Endothelial cell of umbilical vein (primary cell): ENCODE measurements at regions not wholly inside any gene's neighbourhood (a gene's known extent, or its start where the extent isn't known, plus 50 kb on each side); places are given as distances from the start of the nearest gene placed in this dataset.

Source experiments
- BruUV-seq: library from RNA; stranded (reverse); fragments of 400-500 nt; replicated peaks from 2 replicates; lab custom pipeline; 2021; lab: Mats Ljungman, UMichigan
- CTCF ChIA-PET: fragments of 300-600, 350-600 bp; sonication (Branson Sonifier 250); formaldehyde crosslinking; loops from one replicate; lab custom pipeline; 2021; ENCODE audit warnings: antibody characterized with exemption, inconsistent platforms; lab: Charles Lee
- POLR2A ChIA-PET: fragments of 300-600, 350-600 bp; sonication (Branson Sonifier 250); formaldehyde crosslinking; loops from one replicate; lab custom pipeline; 2021; ENCODE audit warnings: antibody characterized with exemption, inconsistent platforms; lab: Charles Lee
- DNase-seq: peaks from one replicate; pipeline ENCODE4 v3.0.0-alpha.2; 2011; ENCODE audit warnings: low read depth, low spot score
- FAIRE-seq: peaks from 2 replicates; lab custom pipeline; 2011; peaks lifted over from hg19 to GRCh38; lab: Jason Lieb, UNC
- H2AFZ ChIP-seq: 2 replicates; pipeline ENCODE4 v1.6.0; 2012; ENCODE audit warnings: low read depth, low read length, control low read depth, inconsistent platforms
- H3K27ac ChIP-seq: 2 replicates; pipeline ENCODE4 v1.5.1; 2011; ENCODE audit warnings: low read depth, mild to moderate bottlenecking, control low read depth, low read length, moderate library complexity; ENCODE audit not compliant: insufficient read depth
- H3K27me3 ChIP-seq, 2 experiments: 2 replicates each; pipeline versions ENCODE4 v1.6.0 to v1.6.1; 2011; ENCODE audit warnings: low read length in 2 of 2, mixed read lengths in 1 of 2; ENCODE audit not compliant: control insufficient read depth in 2 of 2, insufficient read depth in 2 of 2
- H3K36me3 ChIP-seq, 2 experiments: 2 replicates in 1 of 2; 3 replicates in 1 of 2; pipeline ENCODE4 v1.5.1; 2011; ENCODE audit warnings: low read length in 2 of 2, mild to moderate bottlenecking in 1 of 2, moderate library complexity in 1 of 2; ENCODE audit not compliant: control insufficient read depth in 2 of 2, insufficient read depth in 2 of 2; ENCODE audit errors: extremely low read depth in 1 of 2
- H3K4me1 ChIP-seq: 3 replicates; pipeline ENCODE4 v1.5.1; 2011; ENCODE audit warnings: mild to moderate bottlenecking, low read length; ENCODE audit not compliant: control insufficient read depth, insufficient read depth; ENCODE audit errors: extremely low read depth
- H3K4me2 ChIP-seq: 2 replicates; pipeline ENCODE4 v1.6.1; 2011; ENCODE audit warnings: low read length, control low read depth, mixed read lengths; ENCODE audit not compliant: insufficient read depth
- H3K4me3 ChIP-seq, 3 experiments: fragments of 200-600 bp in 1 of 3; sonication (generic), shearing (Covaris generic) in 1 of 3; replicated peaks in 1 of 3; 2 replicates each; pipeline ENCODE4 v1.5.1; 2011 to 2016; ENCODE audit warnings: control low read depth in 3 of 3, low read length in 3 of 3, mild to moderate bottlenecking in 2 of 3, inconsistent platforms in 1 of 3, low read depth in 1 of 3, moderate library complexity in 1 of 3; ENCODE audit not compliant: insufficient read depth in 1 of 3
- H3K79me2 ChIP-seq: 2 replicates; pipeline ENCODE4 v1.6.0; 2012; ENCODE audit warnings: low read length, inconsistent platforms; ENCODE audit not compliant: control insufficient read depth, insufficient read depth
- H3K9ac ChIP-seq: replicated peaks from 2 replicates; pipeline ENCODE3; 2011; ENCODE audit warnings: low read length, control low read depth; ENCODE audit not compliant: insufficient read depth; ENCODE audit errors: extremely low read depth
- H3K9me1 ChIP-seq: replicated peaks from 3 replicates; pipeline ENCODE4 v1.6.0; 2011; ENCODE audit warnings: mild to moderate bottlenecking, low read length; ENCODE audit not compliant: control insufficient read depth, insufficient read depth; ENCODE audit errors: extremely low read depth
- H3K9me3 ChIP-seq: replicated peaks from 2 replicates; pipeline ENCODE4 v1.5.1; 2012; ENCODE audit warnings: low read length, inconsistent platforms; ENCODE audit not compliant: control insufficient read depth, insufficient read depth
- H4K20me1 ChIP-seq: replicated peaks from 2 replicates; pipeline ENCODE3; 2011; ENCODE audit warnings: mild to moderate bottlenecking, low read length; ENCODE audit not compliant: control insufficient read depth, insufficient read depth; ENCODE audit errors: extremely low read depth
- CTCF ChIP-seq, 2 donors: IDR thresholded peaks; 1 replicate in 1 of 2; 2 replicates in 1 of 2; pipeline ENCODE4 v1.5.1; 2011; ENCODE audit warnings: low read length in 2 of 2, mild to moderate bottlenecking in 2 of 2, moderate library complexity in 2 of 2, control low read depth in 1 of 2, inconsistent platforms in 1 of 2, low read depth in 1 of 2; ENCODE audit not compliant: insufficient read depth in 1 of 2; ENCODE audit errors: extremely low read depth in 1 of 2
- EZH2 ChIP-seq: IDR thresholded peaks from 2 replicates; pipeline ENCODE4 v1.6.1; 2012; ENCODE audit warnings: borderline replicate concordance, low read depth, mild to moderate bottlenecking, moderate library complexity, low read length, inconsistent platforms; ENCODE audit not compliant: severe bottlenecking
- FOS ChIP-seq: IDR thresholded peaks from 2 replicates; pipeline ENCODE4 v1.6.1; 2011; ENCODE audit warnings: mild to moderate bottlenecking, low read length, moderate library complexity, borderline replicate concordance; ENCODE audit not compliant: insufficient read depth
- GATA2 ChIP-seq: IDR thresholded peaks from 2 replicates; pipeline ENCODE4 v1.7.0; 2011; ENCODE audit warnings: low read depth, mild to moderate bottlenecking, moderate library complexity, mixed read lengths, low read length; ENCODE audit not compliant: insufficient read length, insufficient read depth
- JUN ChIP-seq: IDR thresholded peaks from 2 replicates; pipeline ENCODE4 v1.6.1; 2011; ENCODE audit warnings: borderline replicate concordance, low read depth; ENCODE audit not compliant: insufficient read length, insufficient read depth
- MAX ChIP-seq: IDR thresholded peaks from 2 replicates; pipeline ENCODE4 v1.6.1; 2011; ENCODE audit not compliant: insufficient read depth, insufficient read length
- MYC ChIP-seq: IDR thresholded peaks from one replicate; pipeline ENCODE4 v1.6.1; 2011; ENCODE audit warnings: mild to moderate bottlenecking, low read depth, low read length
- POLR2A ChIP-seq: IDR thresholded peaks from 2 replicates; pipeline ENCODE4 v1.6.1; 2012; ENCODE audit warnings: low read depth, mild to moderate bottlenecking, control low read depth, low read length
- POLR2AphosphoS5 ChIP-seq: IDR thresholded peaks from 2 replicates; pipeline ENCODE4 v1.6.1; 2012; ENCODE audit warnings: low read depth, mild to moderate bottlenecking, control low read depth, low read length, moderate library complexity; ENCODE audit not compliant: insufficient read depth
- dilution Hi-C: fragments of 300-500 bp; cut with MboI; formaldehyde crosslinking; loops from one replicate; pipeline ENCODE4 v1.15.0; 2019; ENCODE audit warnings: low sequenced_read_pairs; ENCODE audit not compliant: extremely low pct_ligation_motif_present
- intact Hi-C: fragments of 100-400 bp; cut with micrococcal nuclease; formaldehyde crosslinking; loops from one replicate; pipeline ENCODE4 v1.10.0; 2022

- no peaks in the 10 kb centered on the region for H3K79me2 ChIP-seq
- FAIRE-seq: no peak
- dilution Hi-C loops: no loop called here
- no peak overlapping the region for H2AFZ ChIP-seq
- peaks cover 0 to 2% of the 10 kb centered on the region in 2 experiments for H3K27me3 ChIP-seq
- H3K27ac ChIP-seq: no peak overlapping the region
- ChIA-PET CTCF (no interaction called here), POLR2A (no interaction called here)
- no peak overlapping the region for H3K4me3 ChIP-seq
- H3K36me3 ChIP-seq: no peaks in the 10 kb centered on the region
- TF ChIP-seq MYC: no peak
- no peak for TF ChIP-seq JUN
- TF ChIP-seq POLR2A: no peak
- TF ChIP-seq GATA2: no peak
- TF ChIP-seq MAX: no peak
- no peak overlapping the region for H3K4me2 ChIP-seq
- no peak for DNase-seq
- H3K9ac ChIP-seq: no peak overlapping the region
- H4K20me1 ChIP-seq: no peaks in the 10 kb centered on the region
- no peaks in the 10 kb centered on the region for H3K9me3 ChIP-seq
- intact Hi-C loops: no loop called here
- no TSS peak for BruUV-seq
- H3K4me1 ChIP-seq: no peaks in the 10 kb centered on the region
- H3K9me1 ChIP-seq: no peaks in the 10 kb centered on the region
Observed at GRCh38 chr5:136434795-136435194, 69.5 kb upstream of the TRPC7 start.

GRCh38 chr5:136432705-136433104 lies 67.4 kb upstream of the TRPC7 start:
- H4K20me1 ChIP-seq: no peaks in the 10 kb centered on the region
- H3K9ac ChIP-seq: no peak overlapping the region
- no peak overlapping the region for H3K4me3 ChIP-seq
- dilution Hi-C loops (no loop called here), intact Hi-C loops (no loop called here)
- no peak overlapping the region for H2AFZ ChIP-seq
- ChIA-PET CTCF (interaction anchor here (1.3 kb wide), 1 partner anchor 12 kb away, joined by 4 read pairs; no protein-coding TSS in a partner anchor), POLR2A (no interaction called here)
- BruUV-seq: no TSS peak
- H3K4me1 ChIP-seq: no peaks in the 10 kb centered on the region
- no peak for TF ChIP-seq POLR2AphosphoS5
- no peak for TF ChIP-seq EZH2
- no peak for TF ChIP-seq JUN
- no peak for TF ChIP-seq CTCF (IDR thresholded peaks at IDR 0.05; ENCODE audit: extremely low read depth in 1 of 2, insufficient read depth in 1 of 2, low read depth in 1 of 2, low read length in 2 of 2)
- no peak for TF ChIP-seq POLR2A
- no peak for TF ChIP-seq GATA2
- TF ChIP-seq MAX: no peak
- no peak for TF ChIP-seq MYC
- no peak for TF ChIP-seq FOS
- H3K9me1 ChIP-seq: no peaks in the 10 kb centered on the region
- H3K27me3 ChIP-seq: peaks cover 2 to 6% of the 10 kb centered on the region in 2 experiments
- H3K79me2 ChIP-seq: no peaks in the 10 kb centered on the region
- no peak for DNase-seq
- no peaks in the 10 kb centered on the region for H3K9me3 ChIP-seq
- no peak overlapping the region for H3K4me2 ChIP-seq
- H3K27ac ChIP-seq: no peak overlapping the region
- no peak for FAIRE-seq
- H3K36me3 ChIP-seq: no peaks in the 10 kb centered on the region
